GM19438 (cell line): ENCODE measurements at regions not wholly inside any gene's neighbourhood (a gene's known extent, or its start where the extent isn't known, plus 50 kb on each side); places are given as distances from the start of the nearest gene placed in this dataset.

Source experiments
- ATAC-seq: cut with Tn5 transposase; IDR thresholded peaks from one replicate; pipeline ENCODE4 v1.9.1; 2021; ENCODE audit warnings: low read depth; ENCODE audit not compliant: unreplicated experiment

DNA sequence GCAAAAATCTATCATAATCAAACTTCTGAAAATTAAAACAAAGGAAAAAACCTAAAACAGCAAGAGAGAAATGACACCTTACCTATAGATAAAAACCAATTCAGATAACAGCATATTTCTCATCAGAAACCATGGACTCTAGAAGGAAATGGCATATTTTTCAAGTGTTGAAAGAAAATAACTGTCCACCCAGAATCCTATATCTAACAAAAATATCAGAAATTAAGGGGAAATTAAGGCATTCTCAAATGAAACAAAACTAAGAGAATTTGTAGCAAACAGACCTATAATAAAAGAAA lies 257.2 kb downstream of the ANAPC1 start:
- no peak for ATAC-seq

DNA sequence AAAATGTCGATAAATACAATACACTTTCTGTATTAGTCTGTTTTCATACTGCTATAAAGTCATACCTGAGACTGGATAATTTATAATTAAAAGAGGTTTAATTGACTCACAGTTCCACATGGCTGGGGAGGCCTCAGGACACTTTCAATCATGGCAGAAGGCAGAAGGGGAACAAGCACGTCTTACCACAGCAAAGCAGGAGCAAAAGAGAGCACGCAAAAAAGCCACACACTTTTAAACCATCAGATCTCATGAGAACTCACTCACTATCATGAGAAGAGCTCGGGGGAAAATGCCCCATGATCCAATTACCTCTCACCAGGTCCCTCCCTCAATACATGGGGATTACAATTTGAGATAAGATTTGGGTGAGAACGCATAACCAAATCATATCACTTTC lies 256.7 kb downstream of the ANAPC1 start:
- ATAC-seq, result no peak

DNA sequence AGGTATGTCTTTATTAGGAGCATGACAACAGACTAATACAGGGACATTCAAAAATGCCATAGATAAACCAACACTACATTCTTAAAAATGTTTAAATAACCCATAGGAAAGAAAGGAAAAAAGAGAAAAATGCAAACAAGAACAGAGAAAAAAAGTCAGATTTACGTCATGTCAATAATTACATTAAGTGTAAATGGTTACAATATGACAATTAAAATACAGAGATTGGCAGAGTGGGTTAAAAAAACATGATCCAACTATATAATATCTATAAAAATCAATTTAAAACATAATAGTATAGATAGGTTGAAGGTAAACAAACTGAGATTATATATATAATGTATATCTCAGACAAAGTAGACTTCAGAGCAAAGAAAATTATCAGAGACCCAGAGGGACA lies 255.8 kb downstream of the ANAPC1 start:
- ATAC-seq, result no peak

DNA sequence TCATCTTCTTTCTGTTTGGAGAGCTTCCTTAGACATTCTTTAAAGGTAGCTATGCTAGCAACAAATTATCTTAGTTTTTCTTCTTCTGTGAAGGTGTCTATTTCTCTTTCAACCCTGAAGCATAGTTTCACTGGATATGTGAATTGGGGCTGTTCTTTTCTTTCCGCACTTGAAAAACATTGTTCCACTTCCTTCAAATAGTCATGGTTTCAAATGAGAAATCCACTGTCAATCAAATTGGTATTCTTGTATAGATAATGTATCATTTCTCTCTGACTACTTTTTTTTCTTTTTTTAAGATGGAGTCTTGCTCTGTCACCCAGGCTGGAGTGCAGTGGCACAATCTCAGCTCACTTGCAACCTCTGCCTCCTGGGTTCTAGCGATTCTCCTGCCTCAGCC lies 254.0 kb downstream of the ANAPC1 start:
- ATAC-seq, result no peak

DNA sequence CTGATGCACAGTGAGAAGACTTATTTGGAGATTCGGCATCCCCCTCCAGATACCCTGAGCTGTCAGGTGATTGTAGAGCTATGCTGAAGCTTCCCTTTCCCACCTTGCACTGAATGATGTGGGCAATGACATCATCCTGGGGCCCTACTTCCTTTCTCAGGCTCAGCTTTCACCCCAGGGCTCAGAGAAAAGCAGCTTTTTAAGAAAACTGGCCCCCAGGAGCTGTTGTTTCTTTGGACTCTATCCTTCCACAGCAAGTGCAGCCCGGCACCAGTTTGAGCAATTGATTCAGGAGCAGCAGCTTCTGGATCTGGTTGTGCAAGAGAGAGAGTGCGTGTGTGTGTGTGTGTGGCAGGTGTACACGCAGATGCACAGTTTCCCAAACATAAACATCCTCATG lies 251.3 kb downstream of the ANAPC1 start:
- ATAC-seq, result no peak

DNA sequence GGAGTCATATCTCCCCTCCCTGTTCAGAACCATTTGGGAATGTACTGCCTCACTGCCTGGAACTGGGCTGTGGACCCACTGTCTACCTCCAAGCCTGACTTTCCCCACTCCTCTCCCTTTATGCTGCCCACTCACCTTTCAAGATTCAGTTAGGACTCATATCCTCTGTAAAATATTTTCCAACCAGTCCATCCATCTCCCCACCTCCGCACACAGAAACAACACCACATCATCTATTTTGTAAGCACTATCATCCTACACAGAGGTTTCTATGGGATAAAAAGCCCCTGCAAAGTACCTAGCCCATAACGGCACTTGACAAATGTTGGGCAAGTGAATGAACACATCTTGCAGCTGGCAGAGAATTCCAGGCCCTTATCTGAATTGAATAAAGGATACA lies 250.8 kb downstream of the ANAPC1 start:
- no peak for ATAC-seq

DNA sequence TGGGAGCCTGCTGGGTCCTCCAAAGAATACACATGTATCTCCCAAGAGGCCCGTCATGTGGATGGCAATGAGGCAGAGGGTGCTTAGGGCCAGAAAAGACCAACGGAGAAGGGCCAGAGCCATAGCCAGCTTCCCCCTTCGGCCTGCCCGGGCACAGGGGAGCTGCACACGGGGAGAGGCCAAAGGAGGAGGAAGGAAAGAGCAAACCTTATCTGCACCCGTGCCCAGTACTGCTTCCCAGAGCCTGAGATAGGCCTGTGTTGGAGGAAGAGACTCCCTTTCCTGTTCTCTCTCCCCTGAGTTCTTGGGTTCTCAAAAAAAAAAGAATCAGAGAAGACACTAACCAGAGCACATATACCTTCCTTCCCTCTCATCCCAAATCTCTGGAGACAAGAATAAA lies 250.3 kb downstream of the ANAPC1 start:
- ATAC-seq, result no peak

DNA sequence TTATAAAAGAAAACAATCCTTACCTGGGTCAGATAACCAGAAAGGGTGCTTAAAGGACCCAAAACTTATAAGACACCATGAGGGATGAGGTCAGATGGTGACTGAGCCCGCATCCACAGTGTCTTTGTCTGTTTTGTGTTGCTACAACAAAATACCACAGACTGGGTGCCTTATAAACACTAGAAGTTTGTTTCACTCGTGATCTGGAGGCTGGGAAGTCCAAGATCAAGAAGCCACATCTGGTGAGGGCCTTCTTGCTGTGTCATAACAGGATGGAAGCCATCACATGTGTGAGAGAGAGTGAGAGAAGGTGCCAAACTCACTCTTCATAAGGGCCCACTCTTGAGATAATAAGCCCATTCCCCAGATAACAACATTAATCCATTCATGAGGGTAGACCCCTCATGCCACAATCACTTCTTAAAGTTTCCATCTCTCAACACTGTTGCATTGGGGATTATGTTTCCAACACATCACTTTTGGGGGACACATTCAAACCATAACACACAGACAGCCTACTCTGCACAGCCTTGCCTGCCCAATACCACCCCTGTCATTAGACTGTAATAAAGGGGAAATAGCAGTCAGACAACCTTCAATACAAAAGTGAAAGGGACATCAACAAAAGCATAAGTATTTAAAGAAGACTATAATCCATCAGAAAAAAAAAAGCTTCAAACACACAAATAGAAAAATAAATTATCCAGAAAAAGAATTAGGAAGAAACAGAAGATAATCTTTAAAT lies 249.8 kb downstream of the ANAPC1 start:
- no peak for ATAC-seq

DNA sequence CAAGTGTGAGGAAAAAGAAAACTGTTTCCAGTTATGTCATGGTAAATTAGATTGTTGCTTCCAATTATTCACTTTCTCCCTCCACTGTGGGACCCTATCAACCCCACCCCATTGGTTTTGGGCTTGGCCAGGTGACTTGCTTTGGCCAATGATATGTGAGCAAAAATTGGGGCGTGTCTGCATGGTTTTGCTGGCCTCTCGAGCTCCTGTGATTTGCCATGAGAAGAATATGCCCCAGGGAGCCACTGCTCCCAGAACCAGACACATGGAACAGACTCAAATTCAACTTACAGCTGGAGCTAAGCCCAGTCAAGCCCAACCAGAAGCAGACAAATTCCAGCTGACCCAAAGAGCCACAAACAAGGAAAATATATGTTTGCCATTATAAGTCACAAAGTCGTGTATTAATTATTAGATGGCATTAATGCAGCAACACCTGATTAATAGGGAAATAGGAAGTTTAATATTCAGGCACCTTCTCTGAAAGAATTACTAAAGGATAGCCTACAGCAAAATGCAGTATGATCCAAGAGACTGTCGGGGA lies 248.9 kb downstream of the ANAPC1 start:
- no peak for ATAC-seq

DNA sequence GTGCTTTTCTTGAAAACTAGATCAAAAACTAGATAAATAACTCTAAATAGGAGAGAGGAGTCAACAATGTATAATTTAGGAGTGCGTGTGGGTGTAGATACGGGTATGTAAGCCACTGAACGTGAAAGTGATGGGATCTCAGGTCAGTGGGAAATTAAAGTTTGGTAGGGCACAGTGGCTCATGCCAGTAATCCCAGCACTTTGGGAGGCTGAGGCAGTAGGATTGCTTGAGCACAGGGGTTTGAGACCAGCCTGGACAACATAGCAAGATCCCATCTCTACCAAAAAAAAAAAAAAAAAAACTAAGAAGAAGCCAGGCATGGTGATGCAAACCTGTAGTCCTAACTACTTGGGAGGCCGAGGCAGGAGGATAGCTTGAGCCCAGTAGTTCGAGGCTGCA lies 247.1 kb downstream of the ANAPC1 start:
- no peak for ATAC-seq

DNA sequence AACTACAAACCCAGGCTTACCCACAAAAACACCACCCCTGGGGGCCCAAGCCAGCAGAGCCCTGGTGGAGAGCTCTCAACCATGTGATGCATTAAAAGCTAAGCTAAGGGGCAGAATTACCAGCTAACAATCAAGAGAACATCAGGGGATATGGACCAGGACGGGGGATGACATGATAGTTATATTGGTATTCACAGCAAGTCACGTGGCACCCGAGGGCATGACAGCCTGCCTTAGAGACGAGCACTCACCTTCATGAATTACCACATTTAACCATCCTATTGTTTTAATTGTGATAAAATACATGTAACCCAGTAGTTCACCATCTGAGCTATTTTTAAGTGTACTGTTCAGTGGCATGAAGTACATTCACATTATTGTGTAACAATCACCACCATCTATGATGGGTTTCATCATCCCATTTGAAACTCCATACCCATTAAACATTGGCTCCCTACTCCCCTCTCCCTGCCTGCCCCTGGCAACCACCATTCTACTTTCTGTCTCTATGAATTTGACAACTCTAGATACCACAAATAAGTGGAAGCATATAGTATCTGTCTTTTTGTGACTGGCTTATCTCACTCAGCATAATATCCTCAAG lies 245.6 kb downstream of the ANAPC1 start:
- ATAC-seq, result no peak

DNA sequence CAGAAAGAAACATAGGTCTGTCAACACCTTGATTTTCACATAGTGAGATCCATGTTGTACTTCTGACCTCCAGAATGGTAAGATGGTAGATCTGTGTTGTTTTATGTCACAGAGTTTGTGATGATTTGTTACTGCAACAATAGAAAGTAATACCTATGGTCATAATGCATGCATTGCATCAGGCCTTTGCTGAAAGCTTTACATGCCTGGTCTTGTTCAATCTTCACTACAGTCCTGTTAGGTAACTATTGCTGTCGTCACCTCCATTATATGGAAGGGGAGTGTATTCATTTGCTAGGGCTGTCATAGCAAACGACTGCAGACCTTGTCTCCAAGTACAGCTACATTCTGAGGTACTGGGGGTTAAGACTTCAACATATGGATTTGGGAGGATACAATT lies 243.5 kb downstream of the ANAPC1 start:
- ATAC-seq, result no peak

DNA sequence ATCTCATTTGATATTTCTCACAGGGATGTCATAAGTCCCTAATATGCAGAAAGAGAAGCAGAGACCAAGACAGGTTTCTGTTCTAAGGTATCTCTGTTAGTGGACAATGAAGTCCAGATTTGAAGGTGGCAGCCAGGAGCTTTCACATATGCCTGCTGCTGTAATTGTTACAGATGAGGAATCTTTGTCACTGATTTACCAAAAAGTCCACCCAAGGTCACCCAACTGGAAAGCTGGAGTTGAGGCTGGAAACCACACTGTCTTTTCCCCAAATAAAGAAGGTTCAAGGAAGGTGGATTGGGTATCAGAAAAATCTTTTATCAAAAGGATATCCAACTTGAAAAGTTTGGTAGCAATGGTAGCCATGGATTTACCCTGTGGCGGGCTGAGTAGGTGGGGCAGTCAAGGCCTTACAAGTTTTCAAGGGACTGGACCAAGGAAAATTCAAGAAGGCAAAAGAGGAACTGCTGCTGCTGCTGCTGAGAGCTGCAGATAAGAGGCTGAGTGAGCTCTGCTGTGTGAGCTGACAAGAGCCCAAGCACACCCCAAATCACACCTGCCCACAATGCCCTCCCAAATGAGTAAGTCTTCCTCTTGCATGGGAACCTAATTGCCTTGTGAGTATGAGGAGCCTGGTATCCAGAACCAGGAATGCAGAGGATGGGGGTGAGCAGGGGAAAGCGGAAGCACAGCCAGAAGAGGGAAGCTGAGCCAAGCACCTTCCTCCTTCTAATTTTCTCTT lies 241.2 kb downstream of the ANAPC1 start:
- no peak for ATAC-seq

DNA sequence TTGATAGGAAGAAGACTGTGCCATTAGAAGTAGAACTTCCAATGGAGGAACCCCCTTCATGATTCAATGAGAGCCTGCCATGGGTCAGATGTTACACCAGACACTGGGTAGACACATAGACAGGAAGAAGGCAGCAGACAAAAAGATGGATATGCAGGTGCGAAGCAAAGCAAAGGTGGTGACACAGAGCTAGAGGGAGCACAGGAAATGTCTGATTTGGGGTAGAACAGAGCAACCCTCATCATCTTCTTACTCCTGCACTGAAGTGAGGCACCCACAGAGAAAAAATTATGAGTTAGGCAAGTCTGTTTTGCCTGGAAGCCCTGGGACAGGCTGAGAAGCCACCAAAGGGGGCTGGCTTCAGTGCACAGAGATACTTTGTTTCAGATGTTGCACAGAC lies 240.2 kb downstream of the ANAPC1 start:
- ATAC-seq, result no peak

DNA sequence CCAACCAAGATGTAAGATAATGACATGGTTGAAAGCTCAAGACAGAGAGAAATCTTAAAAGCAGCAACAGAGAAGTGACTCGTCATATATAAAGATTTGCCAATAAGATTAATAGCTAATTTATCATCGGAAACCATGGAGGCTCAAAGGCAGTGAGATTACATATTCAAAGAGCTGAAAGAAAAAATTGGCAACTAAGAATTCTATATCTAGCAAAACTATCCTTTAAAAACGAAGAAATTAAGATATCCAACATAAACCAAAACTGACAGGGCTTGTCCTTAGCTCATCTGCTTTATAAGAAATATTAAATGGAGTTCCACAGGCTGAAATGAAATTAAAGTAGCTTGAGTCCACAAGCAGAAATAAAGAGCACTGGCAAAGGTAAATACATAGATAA lies 236.6 kb downstream of the ANAPC1 start:
- no peak for ATAC-seq

DNA sequence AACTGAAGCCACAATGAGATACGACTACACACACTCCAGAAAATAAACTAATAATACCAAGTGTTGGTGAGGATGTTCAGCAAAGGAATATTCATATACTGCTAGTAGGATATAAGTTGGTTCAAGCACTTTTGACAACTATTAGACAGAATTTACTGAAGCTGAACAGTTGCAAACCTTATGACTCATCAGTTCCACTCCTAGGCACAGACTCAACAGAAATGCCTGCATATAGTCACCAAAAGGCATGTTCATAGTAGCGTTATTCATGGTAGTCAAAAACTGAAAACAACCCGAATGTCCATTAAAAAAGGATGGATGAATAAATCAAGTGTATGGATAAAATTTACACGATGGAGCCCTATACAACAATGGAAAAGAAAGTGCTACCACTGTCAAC lies 232.0 kb downstream of the ANAPC1 start:
- ATAC-seq, result no peak

DNA sequence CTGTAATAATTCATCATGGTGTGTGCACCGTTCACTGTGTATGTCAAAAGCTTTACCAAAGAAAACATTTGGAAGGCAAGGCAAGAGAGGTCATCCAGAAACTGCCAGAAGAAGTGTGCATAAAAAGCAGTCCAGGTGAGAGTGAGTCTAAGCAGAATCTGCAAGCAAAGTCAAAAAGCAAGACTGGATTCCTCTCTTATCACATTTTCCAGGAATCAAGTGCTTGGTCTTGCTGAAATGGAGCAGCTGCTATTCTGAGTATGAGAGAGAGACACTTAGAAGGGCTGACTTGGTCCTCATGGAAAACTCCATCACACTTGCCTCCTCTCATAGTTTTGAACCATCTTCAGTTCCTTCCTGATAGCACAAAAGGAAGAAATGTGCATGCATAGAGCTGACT lies 231.3 kb downstream of the ANAPC1 start:
- ATAC-seq, result no peak

DNA sequence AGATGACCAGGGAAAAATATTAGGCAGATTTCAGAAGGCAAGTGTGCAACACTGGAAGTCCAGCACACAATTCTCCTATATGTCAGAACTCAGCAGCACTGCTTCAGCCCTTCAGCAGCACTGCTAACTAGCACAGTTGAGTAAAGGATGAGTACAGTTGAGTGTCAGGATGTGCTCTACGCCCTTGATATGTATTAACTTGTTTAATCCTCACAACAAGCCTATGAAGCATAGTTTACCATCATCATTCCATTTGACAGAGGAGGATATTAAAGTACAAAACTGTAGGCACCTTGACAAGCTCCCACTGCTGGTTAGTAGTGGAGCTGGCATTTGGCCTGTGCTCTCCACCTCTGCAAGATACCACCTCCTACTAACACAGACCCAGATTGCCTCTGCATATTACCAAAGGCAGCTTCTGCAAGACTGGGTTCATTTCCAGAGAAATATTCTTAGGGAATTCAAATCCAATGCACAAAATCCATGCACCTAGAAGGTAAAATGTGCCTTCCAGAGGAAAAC lies 230.8 kb downstream of the ANAPC1 start:
- no peak for ATAC-seq

DNA sequence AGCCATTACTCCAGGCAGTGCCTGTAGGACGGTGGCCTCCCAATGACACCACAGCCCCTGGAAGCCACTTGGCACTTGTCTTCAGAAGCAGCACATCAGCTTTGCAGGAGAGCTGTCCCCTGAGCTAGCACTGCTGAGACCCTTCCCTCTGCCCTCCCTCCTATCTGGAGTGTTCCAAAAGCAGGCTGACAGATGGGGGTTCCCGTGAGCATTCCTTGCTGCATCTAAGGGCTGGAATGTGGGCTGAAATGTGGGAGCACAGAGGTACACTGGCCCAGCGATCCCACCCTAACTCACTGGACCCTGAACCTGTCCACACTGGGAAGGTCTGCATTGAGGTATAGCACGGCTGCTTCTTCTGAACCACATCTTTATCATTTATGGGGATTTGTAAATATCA lies 230.1 kb downstream of the ANAPC1 start:
- no peak for ATAC-seq

DNA sequence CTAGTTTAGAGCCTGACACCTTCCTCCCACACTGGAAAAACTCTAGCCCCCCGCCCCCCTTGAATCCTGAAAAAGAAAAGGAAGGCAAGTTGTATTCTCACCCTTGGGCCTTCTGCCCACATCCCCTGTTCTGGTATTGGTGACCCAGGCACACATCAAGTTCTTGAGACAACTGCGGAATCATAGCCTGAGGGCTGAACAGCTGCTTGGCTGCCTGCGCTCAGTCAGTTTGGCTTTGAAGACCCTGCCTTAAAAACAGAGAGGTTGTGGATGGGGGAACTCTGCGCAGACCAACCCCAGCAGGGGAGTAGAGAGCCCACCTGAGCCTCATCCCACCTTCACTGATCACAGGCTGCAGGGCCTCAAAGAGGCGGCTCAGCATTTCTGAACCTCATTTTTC lies 229.2 kb downstream of the ANAPC1 start:
- no peak for ATAC-seq

DNA sequence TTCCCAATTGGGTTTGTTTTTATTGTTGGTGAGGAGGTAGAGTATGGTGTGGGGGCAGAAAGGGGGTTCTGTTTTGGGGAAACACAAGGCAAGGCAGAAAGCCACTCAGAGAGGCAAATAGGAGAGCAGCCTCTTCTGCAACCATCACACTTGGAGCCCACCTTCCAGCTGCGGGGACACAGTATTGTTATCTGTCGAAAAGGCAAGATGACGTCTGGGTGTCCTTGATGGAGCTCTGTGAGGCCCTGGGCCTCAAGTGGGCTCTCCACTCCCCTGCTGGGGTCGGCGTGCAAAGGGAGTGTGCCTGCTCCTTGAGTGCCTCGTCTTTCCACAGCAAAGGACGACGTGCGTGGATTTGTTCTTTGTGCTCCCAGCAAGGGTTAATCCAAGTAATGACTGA lies 227.6 kb downstream of the ANAPC1 start:
- ATAC-seq, result no peak

DNA sequence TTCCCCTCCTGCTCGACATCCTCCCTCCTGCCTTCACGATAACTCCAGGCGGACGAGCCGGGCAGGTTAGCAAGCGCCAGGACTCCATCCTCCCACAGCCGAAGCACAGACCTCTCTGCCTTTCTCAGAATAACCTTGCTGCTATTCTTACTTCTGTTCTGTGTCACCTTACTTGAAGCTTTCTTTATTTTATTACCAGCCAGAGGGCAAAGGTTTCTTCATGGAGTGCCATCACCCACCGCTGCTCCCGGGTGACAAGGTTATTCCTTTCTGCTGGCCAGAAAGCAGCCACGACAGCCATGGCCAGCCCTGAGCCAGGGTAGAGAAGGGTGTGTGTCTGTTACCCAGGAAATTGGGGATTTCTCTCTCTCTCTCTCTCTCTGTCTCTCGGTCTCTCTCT lies 227.1 kb downstream of the ANAPC1 start:
- ATAC-seq, result no peak
